MM.1S (cell line): ENCODE measurements at regions not wholly inside any gene's neighbourhood (a gene's known extent, or its start where the extent isn't known, plus 50 kb on each side); places are given as distances from the start of the nearest gene placed in this dataset.

ENCODE experiments used
- EZH2 ChIP-seq: fragments of 300-600 bp; sonication (generic); optimal IDR thresholded peaks from 2 replicates; pipeline ENCODE3; 2017; ENCODE audit warnings: low read depth, mild to moderate bottlenecking, antibody characterized with exemption, low read length, mixed read lengths
- EZH2phosphoT487 ChIP-seq: fragments of 300-600 bp; sonication (generic); IDR thresholded peaks from 2 replicates; pipeline ENCODE4 v1.6.1; 2018; ENCODE audit warnings: antibody characterized with exemption, low read length
- TF ChIP-seq, protein P1 (sequence below): fragments of 300-600 bp; sonication (generic); IDR thresholded peaks from 2 replicates; pipeline ENCODE4 v1.5.1; 2016; ENCODE audit warnings: antibody characterized with exemption, low read length, mixed read lengths

DNA sequence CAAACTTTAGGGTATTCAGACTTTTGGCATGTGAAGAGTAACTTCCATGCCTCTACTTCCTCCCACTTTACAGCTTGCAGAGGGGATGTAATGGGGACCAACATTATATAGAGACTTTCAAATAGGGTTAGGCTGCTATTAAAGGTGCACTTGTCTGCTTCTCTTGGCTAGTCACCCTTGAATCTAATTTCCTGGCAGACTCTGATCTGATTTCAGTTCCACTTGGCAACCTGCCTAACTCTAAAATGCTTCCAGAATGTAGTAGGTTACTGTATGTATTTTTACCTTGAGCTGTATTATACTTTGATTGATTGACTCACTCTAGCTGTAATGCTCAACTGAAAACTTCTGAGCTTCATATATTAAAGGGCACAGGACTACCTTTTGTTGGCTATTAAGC is 693.4 kb downstream of the KCTD16 start:
- TF ChIP-seq, protein P1, sequence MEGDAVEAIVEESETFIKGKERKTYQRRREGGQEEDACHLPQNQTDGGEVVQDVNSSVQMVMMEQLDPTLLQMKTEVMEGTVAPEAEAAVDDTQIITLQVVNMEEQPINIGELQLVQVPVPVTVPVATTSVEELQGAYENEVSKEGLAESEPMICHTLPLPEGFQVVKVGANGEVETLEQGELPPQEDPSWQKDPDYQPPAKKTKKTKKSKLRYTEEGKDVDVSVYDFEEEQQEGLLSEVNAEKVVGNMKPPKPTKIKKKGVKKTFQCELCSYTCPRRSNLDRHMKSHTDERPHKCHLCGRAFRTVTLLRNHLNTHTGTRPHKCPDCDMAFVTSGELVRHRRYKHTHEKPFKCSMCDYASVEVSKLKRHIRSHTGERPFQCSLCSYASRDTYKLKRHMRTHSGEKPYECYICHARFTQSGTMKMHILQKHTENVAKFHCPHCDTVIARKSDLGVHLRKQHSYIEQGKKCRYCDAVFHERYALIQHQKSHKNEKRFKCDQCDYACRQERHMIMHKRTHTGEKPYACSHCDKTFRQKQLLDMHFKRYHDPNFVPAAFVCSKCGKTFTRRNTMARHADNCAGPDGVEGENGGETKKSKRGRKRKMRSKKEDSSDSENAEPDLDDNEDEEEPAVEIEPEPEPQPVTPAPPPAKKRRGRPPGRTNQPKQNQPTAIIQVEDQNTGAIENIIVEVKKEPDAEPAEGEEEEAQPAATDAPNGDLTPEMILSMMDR = no peak
- TF ChIP-seq EZH2 = no peak
- no peak for TF ChIP-seq EZH2phosphoT487
